Activated B cell treated with CpG ODN at 0.5 μM for 24 hours (primary cell): ENCODE measurements at regions not wholly inside any gene's neighbourhood (a gene's known extent, or its start where the extent isn't known, plus 50 kb on each side); places are given as distances from the start of the nearest gene placed in this dataset.
"Not testable (repeated sequence)": the region's sequence is repeated elsewhere in the genome, so short reads cannot be mapped to it uniquely, and the experiment has no call there.

Experiments
- ATAC-seq: fragments of 200-7000 bp; cut with Tn5 transposase; one replicate; pipeline ENCODE4 v1.10.0; 2021; ENCODE audit warnings: low read depth, mild to moderate bottlenecking, moderate library complexity
- CTCF ChIA-PET: fragments of 350-600 bp; sonication (Branson Sonifier 250); formaldehyde crosslinking; loops from one replicate; lab custom pipeline; 2021; ENCODE audit warnings: antibody characterized with exemption; lab: Charles Lee
- POLR2A ChIA-PET: fragments of 350-600 bp; sonication (Branson Sonifier 250); formaldehyde crosslinking; loops from one replicate; lab custom pipeline; 2021; ENCODE audit warnings: antibody characterized with exemption; lab: Charles Lee
- DNase-seq: peaks from one replicate; pipeline ENCODE4 v3.0.0; 2022
- H3K27ac Mint-ChIP-seq: one replicate; pipeline ENCODE4 v1.8.0; 2020; ENCODE audit warnings: mixed read lengths
- H3K27me3 Mint-ChIP-seq: one replicate; pipeline ENCODE4 v1.8.0; 2021; ENCODE audit warnings: mixed read lengths
- H3K36me3 Mint-ChIP-seq: one replicate; pipeline ENCODE4 v1.8.0; 2021; ENCODE audit warnings: low read depth, mixed read lengths
- H3K4me1 Mint-ChIP-seq: one replicate; pipeline ENCODE4 v1.8.0; 2021; ENCODE audit warnings: mixed read lengths
- H3K4me3 Mint-ChIP-seq: one replicate; pipeline ENCODE4 v1.8.0; 2020; ENCODE audit warnings: mild to moderate bottlenecking, mixed read lengths
- H3K9me3 Mint-ChIP-seq: one replicate; pipeline ENCODE4 v1.8.0; 2020; ENCODE audit warnings: mixed read lengths
- intact Hi-C: fragments of 100-400 bp; cut with micrococcal nuclease; formaldehyde crosslinking; loops from one replicate; pipeline ENCODE4 v1.15.1; 2024
- TF ChIP-seq, protein P1 (sequence below): fragments of 200-600 bp; IDR thresholded peaks from one replicate; pipeline ENCODE4 v1.8.0; 2022; ENCODE audit warnings: antibody characterized with exemption, mild to moderate bottlenecking

DNA sequence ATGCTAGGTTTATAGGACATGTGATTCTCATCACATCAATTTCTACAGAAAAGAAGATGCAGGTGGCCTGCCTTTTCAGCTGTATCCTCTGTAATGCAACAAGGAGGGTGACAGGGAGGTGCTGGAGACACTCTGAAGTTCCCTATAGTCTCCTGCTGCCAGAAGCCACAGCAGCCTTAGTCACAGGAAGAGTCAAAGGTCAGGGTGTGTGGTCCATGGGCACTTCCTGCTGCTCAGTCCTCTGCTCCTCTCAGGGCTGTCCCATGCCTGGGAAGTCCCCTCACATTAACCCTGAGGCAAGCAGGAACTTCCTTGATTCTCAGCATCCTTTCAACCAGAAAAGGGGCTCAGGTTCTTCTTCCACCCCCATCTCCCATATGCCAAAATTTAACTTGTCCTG, 144.8 kb upstream of the FOXA2 start:
- Mint-ChIP-seq H3K27ac (no peak overlapping the region), H3K9me3 (no peaks in the 10 kb centered on the region), H3K4me1 (no peaks in the 10 kb centered on the region), H3K36me3 (no peaks in the 10 kb centered on the region), H3K4me3 (no peak overlapping the region), H3K27me3 (peaks cover 1% of the 10 kb centered on the region)
- intact Hi-C loops = no loop called here
- ATAC-seq (no peak), DNase-seq (no peak)
- POLR2A ChIA-PET = no interaction called here
- CTCF ChIA-PET = no interaction called here
- TF ChIP-seq, protein P1, sequence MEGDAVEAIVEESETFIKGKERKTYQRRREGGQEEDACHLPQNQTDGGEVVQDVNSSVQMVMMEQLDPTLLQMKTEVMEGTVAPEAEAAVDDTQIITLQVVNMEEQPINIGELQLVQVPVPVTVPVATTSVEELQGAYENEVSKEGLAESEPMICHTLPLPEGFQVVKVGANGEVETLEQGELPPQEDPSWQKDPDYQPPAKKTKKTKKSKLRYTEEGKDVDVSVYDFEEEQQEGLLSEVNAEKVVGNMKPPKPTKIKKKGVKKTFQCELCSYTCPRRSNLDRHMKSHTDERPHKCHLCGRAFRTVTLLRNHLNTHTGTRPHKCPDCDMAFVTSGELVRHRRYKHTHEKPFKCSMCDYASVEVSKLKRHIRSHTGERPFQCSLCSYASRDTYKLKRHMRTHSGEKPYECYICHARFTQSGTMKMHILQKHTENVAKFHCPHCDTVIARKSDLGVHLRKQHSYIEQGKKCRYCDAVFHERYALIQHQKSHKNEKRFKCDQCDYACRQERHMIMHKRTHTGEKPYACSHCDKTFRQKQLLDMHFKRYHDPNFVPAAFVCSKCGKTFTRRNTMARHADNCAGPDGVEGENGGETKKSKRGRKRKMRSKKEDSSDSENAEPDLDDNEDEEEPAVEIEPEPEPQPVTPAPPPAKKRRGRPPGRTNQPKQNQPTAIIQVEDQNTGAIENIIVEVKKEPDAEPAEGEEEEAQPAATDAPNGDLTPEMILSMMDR = no peak

- Mint-ChIP-seq H3K4me3 (no peak overlapping the region), H3K4me1 (no peaks in the 10 kb centered on the region), H3K9me3 (no peaks in the 10 kb centered on the region), H3K27ac (no peak overlapping the region), H3K27me3 (peaks cover 1% of the 10 kb centered on the region), H3K36me3 (no peaks in the 10 kb centered on the region)
- intact Hi-C loops = no loop called here
- TF ChIP-seq, protein P1 = no peak
- ChIA-PET POLR2A (no interaction called here), CTCF (no interaction called here)
- DNase-seq (no peak), ATAC-seq (no peak)
These were observed 145.4 kb upstream of the FOXA2 start for GRCh38 chr20:22729616-22730236.

DNA sequence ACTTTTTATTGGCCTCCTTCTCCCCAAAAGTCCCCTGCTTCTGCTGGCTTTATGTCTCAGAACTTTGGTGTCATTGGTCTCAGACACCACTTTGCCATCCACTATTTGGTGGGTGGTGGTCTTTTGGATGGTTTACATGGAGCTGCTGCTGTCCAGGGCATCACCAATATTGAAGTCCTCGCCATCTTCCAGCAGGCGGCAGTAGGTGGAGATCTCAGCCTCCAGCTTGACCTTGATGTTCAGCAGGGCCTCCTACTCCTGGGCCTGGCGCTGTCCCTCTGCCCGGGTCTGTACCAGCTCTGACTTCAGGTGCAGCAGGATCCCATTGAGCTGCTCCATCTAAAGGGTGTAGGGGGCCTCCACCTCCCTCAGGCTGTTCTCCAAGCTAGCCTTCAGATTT, 148.4 kb upstream of the FOXA2 start:
- no peak for ATAC-seq
- TF ChIP-seq, protein P1 = no peak
- no peak for DNase-seq
- Mint-ChIP-seq H3K9me3 (no peaks in the 10 kb centered on the region), H3K36me3 (no peaks in the 10 kb centered on the region), H3K27ac (no peak overlapping the region), H3K4me3 (no peak overlapping the region), H3K4me1 (no peaks in the 10 kb centered on the region), H3K27me3 (peaks cover 2% of the 10 kb centered on the region)
- intact Hi-C loops = no loop called here
- CTCF ChIA-PET = no interaction called here
- POLR2A ChIA-PET = no interaction called here

DNA sequence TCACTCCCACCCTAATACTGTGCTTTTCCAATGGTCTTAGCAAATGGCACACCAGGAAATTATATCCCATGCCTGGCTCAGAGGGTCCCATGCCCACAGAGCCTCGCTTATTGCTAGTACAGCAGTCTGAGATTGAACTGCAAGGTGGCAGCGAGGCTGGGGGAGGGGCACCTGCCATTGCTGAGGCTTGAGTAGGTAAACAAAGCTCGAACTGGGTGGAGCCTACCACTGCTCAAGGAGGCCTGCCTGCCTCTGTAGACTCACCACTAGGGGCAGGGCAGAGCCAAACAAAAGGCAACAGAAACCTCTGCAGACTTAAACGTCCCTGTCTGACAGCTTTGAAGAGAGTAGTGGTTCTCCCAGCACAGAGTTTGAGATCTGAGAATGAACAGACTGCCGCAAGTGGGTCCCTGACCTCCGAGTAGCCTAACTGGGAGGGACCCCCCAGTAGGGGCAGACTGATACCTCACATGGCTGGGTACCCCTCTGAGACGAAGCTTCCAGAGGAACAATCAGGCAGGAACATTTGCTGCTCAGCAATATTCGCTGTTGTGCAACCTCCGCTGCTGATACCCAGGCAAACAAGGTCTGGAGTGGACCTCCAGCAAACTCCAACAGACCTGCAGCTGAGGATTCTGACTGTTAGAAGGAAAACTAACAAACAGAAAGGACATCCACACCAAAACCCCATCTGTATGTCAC, 150.7 kb upstream of the FOXA2 start:
- H3K4me1 Mint-ChIP-seq, H3K27me3 Mint-ChIP-seq, H3K4me3 Mint-ChIP-seq, H3K27ac Mint-ChIP-seq, intact Hi-C loops, POLR2A ChIA-PET, DNase-seq, H3K36me3 Mint-ChIP-seq, CTCF ChIA-PET, H3K9me3 Mint-ChIP-seq, ATAC-seq: not testable (repeated sequence)

GRCh38 chr20:22740829-22741228, 156.5 kb upstream of the FOXA2 start:
- TF ChIP-seq, protein P1 = no peak
- Mint-ChIP-seq H3K27ac (no peak overlapping the region), H3K36me3 (no peaks in the 10 kb centered on the region), H3K4me1 (no peaks in the 10 kb centered on the region), H3K9me3 (no peaks in the 10 kb centered on the region), H3K27me3 (peaks cover 2% of the 10 kb centered on the region), H3K4me3 (no peak overlapping the region)
- ATAC-seq = no peak
- intact Hi-C loops = no loop called here
- CTCF ChIA-PET = no interaction called here
- POLR2A ChIA-PET = no interaction called here
- no peak for DNase-seq
